ENCODE measurements at regions not wholly inside any gene's neighbourhood (a gene's known extent, or its start where the extent isn't known, plus 50 kb on each side); places are given as distances from the start of the nearest gene placed in this dataset.

DNA sequence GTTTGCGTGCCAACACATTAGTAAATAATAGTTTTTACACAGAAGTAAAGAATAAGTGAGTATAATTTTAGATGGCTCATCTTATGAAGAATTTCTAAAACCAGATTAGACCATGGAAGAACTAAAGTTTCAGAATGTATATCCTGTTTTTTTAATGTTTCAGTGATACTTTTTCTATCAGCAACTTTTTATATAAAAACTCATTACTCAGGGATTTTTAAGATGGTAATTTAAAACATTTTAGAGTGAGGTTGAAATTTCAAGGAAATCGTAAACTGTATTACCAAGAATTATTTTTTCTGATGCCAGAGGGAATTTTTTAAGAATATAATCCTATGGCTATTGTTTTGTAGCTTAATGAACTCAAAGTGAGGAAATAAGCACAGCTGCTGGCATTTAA is 128.5 kb upstream of the FANCL start:
- TF ChIP-seq, protein P1, sequence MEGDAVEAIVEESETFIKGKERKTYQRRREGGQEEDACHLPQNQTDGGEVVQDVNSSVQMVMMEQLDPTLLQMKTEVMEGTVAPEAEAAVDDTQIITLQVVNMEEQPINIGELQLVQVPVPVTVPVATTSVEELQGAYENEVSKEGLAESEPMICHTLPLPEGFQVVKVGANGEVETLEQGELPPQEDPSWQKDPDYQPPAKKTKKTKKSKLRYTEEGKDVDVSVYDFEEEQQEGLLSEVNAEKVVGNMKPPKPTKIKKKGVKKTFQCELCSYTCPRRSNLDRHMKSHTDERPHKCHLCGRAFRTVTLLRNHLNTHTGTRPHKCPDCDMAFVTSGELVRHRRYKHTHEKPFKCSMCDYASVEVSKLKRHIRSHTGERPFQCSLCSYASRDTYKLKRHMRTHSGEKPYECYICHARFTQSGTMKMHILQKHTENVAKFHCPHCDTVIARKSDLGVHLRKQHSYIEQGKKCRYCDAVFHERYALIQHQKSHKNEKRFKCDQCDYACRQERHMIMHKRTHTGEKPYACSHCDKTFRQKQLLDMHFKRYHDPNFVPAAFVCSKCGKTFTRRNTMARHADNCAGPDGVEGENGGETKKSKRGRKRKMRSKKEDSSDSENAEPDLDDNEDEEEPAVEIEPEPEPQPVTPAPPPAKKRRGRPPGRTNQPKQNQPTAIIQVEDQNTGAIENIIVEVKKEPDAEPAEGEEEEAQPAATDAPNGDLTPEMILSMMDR (conservative IDR thresholded peaks at IDR 0.05; ENCODE audit: control insufficient read depth, insufficient read depth, low read depth, low read length) = no peak
- H3K4me3 ChIP-seq (ENCODE audit: control insufficient read depth, low read depth, low read length) = no peak overlapping the region
- no peak for DNase-seq (ENCODE audit: low read depth)

DNA sequence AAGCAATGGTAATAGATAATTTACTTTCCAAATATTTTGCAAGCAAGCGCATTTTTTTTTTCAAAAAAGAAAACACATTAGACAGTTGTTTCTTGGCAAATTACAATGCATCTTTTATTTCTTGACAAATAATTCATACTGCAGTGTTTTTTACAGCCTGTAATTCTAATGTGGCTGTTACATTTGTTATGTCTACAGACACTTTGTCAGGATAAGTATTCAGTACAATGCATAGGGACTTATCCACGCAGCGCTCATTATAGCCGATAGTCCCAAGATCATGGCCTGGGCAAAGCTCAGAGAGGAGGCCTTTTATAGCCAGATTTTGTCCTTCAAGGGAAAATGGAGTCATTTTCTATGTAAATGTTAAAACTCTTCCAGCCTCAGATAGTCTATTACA is 123.0 kb upstream of the FANCL start:
- TF ChIP-seq, protein P1 (conservative IDR thresholded peaks at IDR 0.05; ENCODE audit: control insufficient read depth, insufficient read depth, low read depth, low read length) = no peak
- DNase-seq (ENCODE audit: low read depth) = no peak
- H3K4me3 ChIP-seq (ENCODE audit: control insufficient read depth, low read depth, low read length) = no peak overlapping the region

DNA sequence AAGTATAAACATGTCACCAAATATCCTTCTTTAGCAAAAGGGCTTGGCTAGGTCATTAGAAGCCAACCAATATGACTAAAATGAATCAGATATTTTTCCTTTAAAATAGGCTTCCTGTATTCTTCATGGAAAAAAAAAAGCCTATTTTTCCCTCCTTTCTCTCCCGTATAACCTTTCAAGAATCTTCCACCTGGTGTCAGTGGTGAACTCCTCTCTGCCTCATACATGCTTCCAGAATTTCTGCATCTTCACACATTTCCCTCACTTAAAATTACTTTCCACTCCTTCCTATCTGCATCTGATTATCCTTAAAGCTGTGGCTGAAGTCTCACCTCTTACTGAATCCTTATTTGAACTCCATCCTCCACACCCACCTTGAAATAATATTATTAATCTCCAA is 116.9 kb upstream of the FANCL start:
- H3K4me3 ChIP-seq (ENCODE audit: control insufficient read depth, low read depth, low read length) = no peak overlapping the region
- no peak for DNase-seq (ENCODE audit: low read depth)
- TF ChIP-seq, protein P1 (conservative IDR thresholded peaks at IDR 0.05; ENCODE audit: control insufficient read depth, insufficient read depth, low read depth, low read length) = no peak

DNA sequence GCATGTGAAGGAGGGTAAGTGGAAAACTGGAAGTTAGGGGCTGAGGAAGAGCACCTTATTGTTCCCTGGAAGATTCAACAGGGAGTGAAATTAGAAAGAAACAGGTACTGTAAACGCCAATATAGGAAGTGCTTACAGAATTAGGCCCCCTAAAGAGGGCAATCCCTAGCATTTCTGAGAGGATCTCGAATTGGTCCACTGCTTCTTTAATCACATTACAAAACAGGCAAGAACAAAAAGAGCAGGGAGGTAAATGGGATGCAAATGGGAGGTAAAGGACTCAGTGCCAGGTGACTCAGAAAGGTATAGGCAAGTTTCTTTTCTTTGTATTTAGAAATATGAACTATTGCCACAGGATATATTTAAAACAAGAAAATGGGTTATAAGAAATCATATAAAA is 116.4 kb upstream of the FANCL start:
- TF ChIP-seq, protein P1 (conservative IDR thresholded peaks at IDR 0.05; ENCODE audit: control insufficient read depth, insufficient read depth, low read depth, low read length) = no peak
- DNase-seq (ENCODE audit: low read depth) = no peak

DNA sequence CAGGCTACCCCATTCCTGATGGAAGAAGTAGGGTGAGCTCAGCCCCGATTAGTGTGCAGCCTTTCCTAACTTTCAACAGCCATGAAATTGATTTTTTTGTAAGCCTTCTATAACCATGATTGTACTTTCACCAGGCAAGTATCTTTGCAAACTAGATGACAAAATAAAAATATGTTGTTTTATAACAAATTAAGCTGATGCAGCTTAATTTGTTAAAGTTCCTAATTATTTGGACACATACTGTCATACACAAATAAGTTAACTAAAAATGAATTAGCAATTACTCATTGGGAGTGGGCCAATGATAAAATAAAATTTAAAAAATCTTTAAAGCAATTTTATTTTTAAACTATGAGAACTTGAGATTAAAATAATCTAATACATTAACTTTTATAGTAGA is 113.1 kb upstream of the FANCL start:
- TF ChIP-seq, protein P1 (conservative IDR thresholded peaks at IDR 0.05; ENCODE audit: control insufficient read depth, insufficient read depth, low read depth, low read length) = no peak
- H3K4me3 ChIP-seq (ENCODE audit: control insufficient read depth, low read depth, low read length) = no peak overlapping the region

More for the DNA sequence above, 116.4 kb upstream of the FANCL start:
- no peak overlapping the region for H3K4me3 ChIP-seq (ENCODE audit: control insufficient read depth, low read depth, low read length)

DNA sequence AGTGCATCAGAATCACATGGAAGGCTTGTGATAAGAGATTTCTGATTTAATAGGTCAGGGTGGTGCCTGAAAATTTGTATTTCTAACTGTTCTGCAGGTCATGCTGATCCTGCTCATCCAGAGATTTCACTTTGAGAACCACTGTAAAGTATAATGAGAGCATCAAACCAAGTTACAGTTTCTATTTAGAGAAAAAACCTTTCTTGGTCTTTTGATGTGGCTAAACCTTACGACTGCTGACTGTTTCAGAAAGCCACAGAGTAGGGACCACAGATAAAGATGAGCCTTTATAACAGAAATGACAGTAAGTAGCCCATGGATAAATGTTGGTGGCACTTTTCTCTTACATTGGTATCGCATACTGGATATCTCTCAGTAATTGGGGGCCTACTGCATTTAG is 109.4 kb upstream of the FANCL start:
- no peak overlapping the region for H3K4me3 ChIP-seq (ENCODE audit: control insufficient read depth, low read depth, low read length)
- TF ChIP-seq, protein P1 (conservative IDR thresholded peaks at IDR 0.05; ENCODE audit: control insufficient read depth, insufficient read depth, low read depth, low read length) = no peak
- no peak for DNase-seq (ENCODE audit: low read depth)

More for the DNA sequence above, 113.1 kb upstream of the FANCL start:
- DNase-seq (ENCODE audit: low read depth) = no peak

DNA sequence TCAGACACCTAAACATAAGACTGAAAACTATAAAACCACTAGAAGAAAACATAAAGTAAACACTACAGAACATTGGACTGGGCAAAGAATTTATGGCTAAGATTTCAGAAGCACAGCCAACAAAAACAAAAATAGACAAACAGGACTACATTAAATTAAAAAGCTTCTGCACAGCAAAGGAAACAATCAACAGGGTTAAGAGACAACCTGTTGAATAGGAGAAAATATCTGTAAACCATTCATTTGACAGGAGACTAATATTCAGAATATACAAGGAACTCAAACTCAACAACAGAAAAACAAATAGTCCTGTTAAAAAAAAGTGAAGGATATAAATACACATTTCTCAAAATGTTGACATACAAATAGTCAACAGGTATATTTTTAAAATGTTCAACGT is 106.7 kb upstream of the FANCL start:
- no peak for DNase-seq (ENCODE audit: low read depth)
- TF ChIP-seq, protein P1 (conservative IDR thresholded peaks at IDR 0.05; ENCODE audit: control insufficient read depth, insufficient read depth, low read depth, low read length) = no peak

More for the DNA sequence above, 106.7 kb upstream of the FANCL start:
- H3K4me3 ChIP-seq (ENCODE audit: control insufficient read depth, low read depth, low read length) = no peak overlapping the region
